Omental fat pad (tissue), 3 donors: ENCODE measurements at regions not wholly inside any gene's neighbourhood (a gene's known extent, or its start where the extent isn't known, plus 50 kb on each side); places are given as distances from the start of the nearest gene placed in this dataset.

Experiments used
- ATAC-seq: fragments of 150-250 bp; one replicate; pipeline ENCODE4 v1.9.1; 2016; ENCODE audit warnings: mild to moderate bottlenecking, moderate library complexity; ENCODE audit not compliant: low FRiP score
- DNase-seq: peaks from one replicate; pipeline ENCODE4 v3.0.0-alpha.2; 2019; ENCODE audit warnings: low spot score
- TF ChIP-seq, protein P1 (sequence below), 3 donors: fragments of 450-650 bp; IDR thresholded peaks; one replicate each; pipeline ENCODE4 v1.5.1; 2016 to 2017; ENCODE audit warnings: antibody characterized with exemption in 3 of 3, mild to moderate bottlenecking in 3 of 3, moderate library complexity in 2 of 3

DNA sequence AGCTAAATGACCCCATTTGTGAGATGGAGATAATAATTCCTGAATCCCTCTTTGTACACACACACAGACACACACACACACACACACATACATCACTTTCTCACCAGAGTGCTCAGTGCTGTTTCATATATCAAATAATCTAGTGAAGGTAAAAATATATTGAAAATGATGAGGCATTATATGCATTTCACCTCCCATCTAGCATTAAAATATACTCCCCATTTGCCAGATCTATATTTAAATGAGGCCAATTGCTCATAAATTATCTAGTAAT lies 490.7 kb upstream of the FLRT2 start:
- TF ChIP-seq, protein P1, sequence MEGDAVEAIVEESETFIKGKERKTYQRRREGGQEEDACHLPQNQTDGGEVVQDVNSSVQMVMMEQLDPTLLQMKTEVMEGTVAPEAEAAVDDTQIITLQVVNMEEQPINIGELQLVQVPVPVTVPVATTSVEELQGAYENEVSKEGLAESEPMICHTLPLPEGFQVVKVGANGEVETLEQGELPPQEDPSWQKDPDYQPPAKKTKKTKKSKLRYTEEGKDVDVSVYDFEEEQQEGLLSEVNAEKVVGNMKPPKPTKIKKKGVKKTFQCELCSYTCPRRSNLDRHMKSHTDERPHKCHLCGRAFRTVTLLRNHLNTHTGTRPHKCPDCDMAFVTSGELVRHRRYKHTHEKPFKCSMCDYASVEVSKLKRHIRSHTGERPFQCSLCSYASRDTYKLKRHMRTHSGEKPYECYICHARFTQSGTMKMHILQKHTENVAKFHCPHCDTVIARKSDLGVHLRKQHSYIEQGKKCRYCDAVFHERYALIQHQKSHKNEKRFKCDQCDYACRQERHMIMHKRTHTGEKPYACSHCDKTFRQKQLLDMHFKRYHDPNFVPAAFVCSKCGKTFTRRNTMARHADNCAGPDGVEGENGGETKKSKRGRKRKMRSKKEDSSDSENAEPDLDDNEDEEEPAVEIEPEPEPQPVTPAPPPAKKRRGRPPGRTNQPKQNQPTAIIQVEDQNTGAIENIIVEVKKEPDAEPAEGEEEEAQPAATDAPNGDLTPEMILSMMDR (IDR thresholded peaks at IDR 0.05): no peak
- ATAC-seq (no peak), DNase-seq (no peak)

DNA sequence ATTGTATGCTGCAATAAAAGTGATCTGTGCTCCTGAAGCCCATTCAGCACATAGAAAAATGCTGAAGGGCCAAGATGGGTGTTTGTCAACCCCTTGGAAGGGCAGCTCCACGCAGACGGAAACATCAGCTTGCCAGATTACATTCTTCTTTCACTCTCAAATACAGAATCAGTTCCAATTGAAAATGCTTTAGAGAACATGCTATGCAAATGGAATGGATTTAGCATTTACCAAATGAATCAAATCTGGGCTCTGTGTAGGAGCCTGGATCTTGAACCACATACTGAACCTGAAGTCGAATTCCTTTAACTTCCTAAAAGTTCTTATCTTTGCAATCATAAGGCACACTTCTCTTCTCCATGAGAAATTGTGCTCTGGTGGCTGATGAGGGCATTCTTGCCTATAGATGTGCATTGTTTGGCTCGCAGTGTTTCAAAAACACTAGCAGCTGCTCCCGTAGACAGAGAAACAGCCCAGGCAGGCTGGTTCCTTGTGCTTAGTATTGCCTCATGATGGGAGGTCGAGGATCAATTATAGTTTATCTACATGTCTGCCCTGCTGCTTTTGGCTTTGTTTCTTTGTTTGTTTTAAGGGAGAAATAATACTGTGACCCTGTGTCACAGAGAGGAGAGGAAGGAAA lies 489.8 kb upstream of the FLRT2 start:
- ATAC-seq (no peak), DNase-seq (no peak)
- TF ChIP-seq, protein P1 (IDR thresholded peaks at IDR 0.05): no peak

DNA sequence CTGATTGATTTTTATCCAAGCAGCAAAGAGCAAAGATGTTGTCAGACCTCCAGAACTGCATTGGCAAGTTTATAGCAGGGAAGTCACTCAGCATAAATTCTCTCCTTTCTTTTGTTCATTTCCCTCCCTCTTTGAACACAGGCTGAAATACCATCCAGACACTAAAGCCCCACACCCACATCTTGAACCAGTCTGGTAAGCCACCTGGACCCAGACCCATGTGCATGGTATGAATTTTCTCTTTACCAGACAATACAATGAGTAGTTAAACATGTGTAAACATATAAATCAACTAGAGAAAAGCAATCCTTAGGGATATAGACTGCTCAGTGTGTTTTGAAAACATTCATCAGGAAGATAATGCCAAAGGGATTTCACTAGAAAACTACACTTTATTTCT lies 488.3 kb upstream of the FLRT2 start:
- DNase-seq: no peak
- no peak for ATAC-seq
- TF ChIP-seq, protein P1 (IDR thresholded peaks at IDR 0.05): no peak

DNA sequence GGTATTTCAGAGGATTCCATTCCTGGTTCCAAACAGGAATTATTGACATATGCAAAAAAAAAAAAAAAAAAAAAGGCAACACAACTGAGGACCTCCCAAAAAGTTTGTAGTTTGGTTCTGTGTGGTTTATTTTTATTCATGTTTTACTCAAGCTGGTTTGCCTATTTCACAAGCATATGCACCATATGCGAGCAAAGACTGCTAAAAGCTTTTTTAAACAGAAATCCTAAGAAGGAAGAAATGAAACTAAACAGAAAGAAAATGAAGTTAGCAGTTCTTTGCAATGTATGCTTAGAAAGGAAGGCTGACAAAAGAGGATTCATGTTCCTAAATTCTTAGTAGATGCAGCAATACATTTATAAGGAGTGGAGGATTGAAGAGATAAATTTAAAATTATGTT lies 487.6 kb upstream of the FLRT2 start:
- DNase-seq: no peak
- no peak for ATAC-seq
- TF ChIP-seq, protein P1 (IDR thresholded peaks at IDR 0.05): no peak

DNA sequence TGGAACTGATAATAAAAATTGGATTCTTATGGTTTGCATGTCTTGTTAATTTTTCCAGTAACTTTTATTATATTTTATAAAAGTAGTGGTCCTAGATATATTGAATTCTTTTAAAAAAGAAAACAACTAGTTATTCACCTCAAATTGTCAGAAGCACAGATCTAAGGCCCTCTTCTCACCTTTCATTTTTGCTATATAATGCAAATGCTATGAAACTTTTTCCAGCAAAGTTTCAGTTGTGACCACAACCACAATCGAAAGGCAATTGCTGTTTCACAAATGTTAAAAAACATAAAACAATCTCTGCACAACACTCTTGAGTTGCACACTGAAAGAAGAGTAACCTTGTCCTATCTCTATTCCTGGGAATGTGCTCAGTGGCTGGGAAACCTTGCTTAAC lies 479.8 kb upstream of the FLRT2 start:
- TF ChIP-seq, protein P1 (IDR thresholded peaks at IDR 0.05): no peak
- no peak for DNase-seq
- ATAC-seq: no peak

DNA sequence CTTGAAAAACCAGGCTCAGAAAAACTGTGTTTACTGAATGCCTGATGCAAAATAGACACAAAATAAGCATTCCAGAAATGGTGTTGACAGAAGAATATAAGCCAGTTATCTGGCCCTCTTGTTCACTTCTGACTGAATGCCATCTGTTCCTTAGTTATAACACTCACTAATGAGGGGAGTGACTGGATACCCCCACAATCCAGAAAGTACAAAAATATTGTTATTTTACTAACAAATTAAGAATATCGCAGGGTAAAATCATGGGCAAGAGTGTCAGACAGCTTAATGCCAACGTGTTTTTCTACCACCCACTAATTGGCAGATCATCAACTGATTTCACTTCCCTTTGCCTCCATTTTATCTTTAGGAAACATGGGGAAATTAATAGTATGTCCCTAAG lies 477.3 kb upstream of the FLRT2 start:
- ATAC-seq (no peak), DNase-seq (no peak)
- TF ChIP-seq, protein P1 (IDR thresholded peaks at IDR 0.05): no peak

DNA sequence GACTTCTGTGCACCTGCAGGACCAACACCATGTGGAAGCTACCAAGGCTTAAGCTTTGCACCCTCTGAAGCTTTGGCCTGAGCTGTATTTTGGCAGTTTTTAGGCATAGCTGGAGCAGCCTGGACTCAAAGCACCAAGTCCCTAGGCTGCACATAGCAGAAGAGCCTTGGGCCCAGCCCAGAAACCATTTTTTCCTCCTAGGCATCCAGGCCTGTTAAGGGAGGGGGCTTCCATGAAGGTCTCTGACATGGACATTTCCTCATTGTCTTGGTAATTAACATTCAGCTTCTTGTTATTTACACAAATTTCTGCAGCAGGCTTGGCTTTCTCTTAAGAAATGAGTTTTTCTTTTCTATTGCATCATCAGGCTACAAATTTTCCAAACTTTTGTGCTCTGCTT lies 475.8 kb upstream of the FLRT2 start:
- TF ChIP-seq, protein P1 (IDR thresholded peaks at IDR 0.05): no peak
- ATAC-seq (no peak), DNase-seq (no peak)
